H9 (cell line): ENCODE measurements at regions not wholly inside any gene's neighbourhood (a gene's known extent, or its start where the extent isn't known, plus 50 kb on each side); places are given as distances from the start of the nearest gene placed in this dataset.
A peak's percentile ranks its signal among the peaks of the same experiment; 100 is the strongest.

Experiments used
- DNase-seq: peaks from one replicate; pipeline ENCODE4 v3.0.0-alpha.2; 2017
- H2AFZ ChIP-seq: one replicate; pipeline ENCODE4 v1.6.1; 2013; ENCODE audit warnings: mild to moderate bottlenecking, low read length, control low read depth, moderate library complexity
- H2AK5ac ChIP-seq: 2 replicates; pipeline ENCODE4 v1.6.1; 2013; ENCODE audit warnings: low read length, control low read depth, mixed read lengths; ENCODE audit not compliant: insufficient read length
- H2BK120ac ChIP-seq: one replicate; pipeline ENCODE4 v1.6.1; 2013; ENCODE audit warnings: low read depth, mild to moderate bottlenecking, low read length, control low read depth, inconsistent platforms; ENCODE audit not compliant: poor library complexity, severe bottlenecking
- H2BK12ac ChIP-seq: 2 replicates; pipeline ENCODE4 v1.6.1; 2013; ENCODE audit warnings: low read length, control low read depth, mixed read lengths, low read depth; ENCODE audit not compliant: insufficient read length
- H2BK15ac ChIP-seq: 2 replicates; pipeline ENCODE4 v1.6.1; 2013; ENCODE audit warnings: low read depth, low read length, control low read depth
- H2BK20ac ChIP-seq: one replicate; pipeline ENCODE4 v1.6.1; 2013; ENCODE audit warnings: low read depth, mild to moderate bottlenecking, low read length, control low read depth, inconsistent platforms; ENCODE audit not compliant: poor library complexity, severe bottlenecking
- H2BK5ac ChIP-seq: 2 replicates; pipeline ENCODE4 v1.6.1; 2013; ENCODE audit warnings: low read length, control low read depth, mixed read lengths; ENCODE audit not compliant: insufficient read length
- H3K14ac ChIP-seq: 2 replicates; pipeline ENCODE4 v1.6.1; 2013; ENCODE audit warnings: low read length, control low read depth; ENCODE audit not compliant: insufficient read depth
- H3K18ac ChIP-seq: 2 replicates; pipeline ENCODE4 v1.6.1; 2013; ENCODE audit warnings: low read depth, mild to moderate bottlenecking, mixed read lengths, low read length, control low read depth; ENCODE audit not compliant: insufficient read length
- H3K23ac ChIP-seq: 2 replicates; pipeline ENCODE4 v1.6.1; 2013; ENCODE audit warnings: low read length, control low read depth, mixed read lengths, low read depth; ENCODE audit not compliant: insufficient read length
- H3K23me2 ChIP-seq: 2 replicates; pipeline ENCODE4 v1.6.1; 2013; ENCODE audit warnings: low read depth, mild to moderate bottlenecking, mixed read lengths, low read length, control low read depth; ENCODE audit not compliant: insufficient read length, poor library complexity, severe bottlenecking
- H3K27ac ChIP-seq: 2 replicates; pipeline ENCODE4 v1.5.1; 2013; ENCODE audit warnings: low read length, control low read depth, mixed read lengths, low read depth; ENCODE audit not compliant: insufficient read length
- H3K27me3 ChIP-seq: 2 replicates; pipeline ENCODE4 v1.6.1; 2013; ENCODE audit warnings: low read length, control low read depth, inconsistent platforms; ENCODE audit not compliant: insufficient read depth
- H3K4ac ChIP-seq: 2 replicates; pipeline ENCODE4 v1.6.1; 2013; ENCODE audit warnings: low read depth, mild to moderate bottlenecking, control low read depth, inconsistent platforms, low read length, moderate library complexity
- H3K4me1 ChIP-seq: 2 replicates; pipeline ENCODE4 v1.6.1; 2013; ENCODE audit warnings: low read length, control low read depth, inconsistent platforms; ENCODE audit not compliant: insufficient read depth
- H3K4me2 ChIP-seq: 2 replicates; pipeline ENCODE4 v1.6.1; 2013; ENCODE audit warnings: low read length, control low read depth, mixed read lengths; ENCODE audit not compliant: insufficient read length, insufficient read depth
- H3K56ac ChIP-seq: 2 replicates; pipeline ENCODE4 v1.6.1; 2013; ENCODE audit warnings: low read depth, mild to moderate bottlenecking, mixed read lengths, low read length, control low read depth; ENCODE audit not compliant: insufficient read length
- H3K79me1 ChIP-seq: 2 replicates; pipeline ENCODE4 v1.6.1; 2013; ENCODE audit warnings: low read depth, mild to moderate bottlenecking, moderate library complexity, low read length, control low read depth, inconsistent platforms; ENCODE audit not compliant: insufficient read depth, poor library complexity, severe bottlenecking
- H3K79me2 ChIP-seq: 2 replicates; pipeline ENCODE4 v1.6.1; 2013; ENCODE audit warnings: low read length, control low read depth, inconsistent platforms; ENCODE audit not compliant: insufficient read depth
- H3K9ac ChIP-seq: 2 replicates; pipeline ENCODE4 v1.6.1; 2013; ENCODE audit warnings: low read length, control low read depth, mixed read lengths; ENCODE audit not compliant: insufficient read length; ENCODE audit errors: extremely low read depth
- H3K9me3 ChIP-seq: one replicate; pipeline ENCODE4 v1.6.1; 2013; ENCODE audit warnings: low read depth, low read length, inconsistent platforms; ENCODE audit not compliant: control insufficient read depth
- H3T11ph ChIP-seq: one replicate; pipeline ENCODE4 v1.6.1; 2013; ENCODE audit warnings: mild to moderate bottlenecking, low read length, control low read depth, inconsistent platforms
- H4K20me1 ChIP-seq: one replicate; pipeline ENCODE4 v1.6.1; 2013; ENCODE audit not compliant: control insufficient read depth, insufficient read length, insufficient read depth
- H4K5ac ChIP-seq: 2 replicates; pipeline ENCODE4 v1.6.1; 2013; ENCODE audit warnings: low read depth, mild to moderate bottlenecking, mixed read lengths, low read length, control low read depth; ENCODE audit not compliant: insufficient read length
- H4K8ac ChIP-seq: replicated peaks from 2 replicates; pipeline ENCODE4 v1.6.1; 2013; ENCODE audit warnings: low read length, control low read depth, mixed read lengths, low read depth; ENCODE audit not compliant: insufficient read length
- H4K91ac ChIP-seq: 2 replicates; pipeline ENCODE4 v1.6.1; 2013; ENCODE audit warnings: low read depth, mild to moderate bottlenecking, moderate library complexity, mixed read lengths, low read length, control low read depth; ENCODE audit not compliant: insufficient read length
- H3K27ac Mint-ChIP-seq, 3 experiments: 2 replicates in 2 of 3; 3 replicates in 1 of 3; pipeline ENCODE4 v1.8.0; 2020 to 2021; ENCODE audit warnings: mixed read lengths in 3 of 3, mild to moderate bottlenecking in 1 of 3, moderate library complexity in 1 of 3
- H3K27me3 Mint-ChIP-seq: 2 replicates; pipeline ENCODE4 v1.8.0; 2021; ENCODE audit warnings: low read depth, mild to moderate bottlenecking, moderate library complexity, mixed read lengths
- H3K36me3 Mint-ChIP-seq, 3 experiments: 2 replicates in 2 of 3; 3 replicates in 1 of 3; pipeline ENCODE4 v1.8.0; 2020 to 2021; ENCODE audit warnings: low read depth in 3 of 3, mixed read lengths in 3 of 3; ENCODE audit not compliant: insufficient read depth in 1 of 3
- H3K4me1 Mint-ChIP-seq, 2 experiments: 2 replicates each; pipeline ENCODE4 v1.8.0; 2020; ENCODE audit warnings: mixed read lengths in 2 of 2
- H3K4me3 Mint-ChIP-seq, 2 experiments: 2 replicates in 1 of 2; 3 replicates in 1 of 2; pipeline ENCODE4 v1.8.0; 2020 to 2021; ENCODE audit warnings: mild to moderate bottlenecking in 2 of 2, mixed read lengths in 2 of 2, moderate library complexity in 1 of 2
- H3K9me3 Mint-ChIP-seq, 2 experiments: 2 replicates in 1 of 2; 3 replicates in 1 of 2; pipeline ENCODE4 v1.8.0; 2020; ENCODE audit warnings: mild to moderate bottlenecking in 2 of 2, mixed read lengths in 2 of 2, moderate library complexity in 1 of 2
- WGBS: extraction: QIAGEN DNeasy Blood & Tissue Kit; methylation state at CpG from one replicate; pipeline ENCODE4 v1.1.7; 2013; ENCODE audit warnings: missing lambda C conversion rate, low lambda C conversion rate, mixed read lengths; ENCODE audit not compliant: insufficient read length; ENCODE audit errors: extremely low coverage; 5-methylcytosine and 5-hydroxymethylcytosine counted together
- TF ChIP-seq, protein P1 (sequence below): fragments of 200-600 bp; sonication (generic); conservative IDR thresholded peaks from 3 replicates; pipeline ENCODE4 v1.8.0; 2021; ENCODE audit warnings: antibody characterized with exemption, mild to moderate bottlenecking

DNA sequence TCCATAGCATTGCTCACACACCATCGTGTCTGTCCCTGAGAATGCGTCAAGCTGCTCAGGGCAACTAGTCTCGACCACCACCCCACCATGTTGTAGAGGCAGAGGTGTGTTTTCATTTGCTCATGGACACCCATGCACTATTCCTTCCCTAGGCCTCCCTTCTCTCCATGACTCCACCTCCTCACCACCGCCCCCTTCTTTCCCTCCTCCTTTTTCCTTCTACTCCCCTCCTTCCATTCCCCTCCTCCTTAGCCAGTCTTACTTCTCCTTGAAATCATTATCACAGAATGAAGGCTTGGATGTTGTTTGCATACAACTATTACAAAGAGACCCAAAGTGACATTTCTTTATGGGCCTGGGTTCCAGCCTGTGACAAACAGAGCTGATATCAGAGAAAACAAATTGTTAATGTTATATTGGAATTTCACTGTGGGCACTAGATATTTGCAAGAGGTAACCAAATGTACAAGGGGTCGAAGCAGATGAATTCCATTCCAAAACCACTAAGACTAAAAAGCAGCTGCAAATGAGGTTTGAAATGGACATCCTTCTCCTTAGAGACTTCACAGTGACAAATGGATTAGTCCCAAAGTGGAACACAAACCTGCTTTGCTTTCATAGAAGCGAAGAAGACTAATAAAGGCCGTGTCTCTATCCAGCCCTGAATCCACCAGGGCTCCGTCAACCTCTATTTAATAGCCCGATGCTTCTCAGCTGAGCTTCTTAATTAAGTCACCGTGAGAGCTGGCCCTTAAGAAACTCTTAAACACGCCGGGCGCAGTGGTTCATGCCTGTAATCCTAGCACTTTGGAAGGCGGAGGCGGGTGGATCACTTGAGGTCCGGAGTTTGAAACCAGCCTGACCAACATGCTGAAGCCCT, 275.8 kb upstream of the SULF2 start:
- no peaks in the 10 kb centered on the region for H3K23me2 ChIP-seq
- H3K56ac ChIP-seq = no peak overlapping the region
- DNase-seq = no peak
- H3K18ac ChIP-seq = no peak overlapping the region
- H3K79me1 ChIP-seq = no peaks in the 10 kb centered on the region
- no peak overlapping the region for H2BK20ac ChIP-seq
- Mint-ChIP-seq H3K36me3 (peaks cover 0 to 19% (median 8%) of the 10 kb centered on the region in 3 experiments; a peak in 4 of 7 replicates), H3K27me3 (no peaks in the 10 kb centered on the region), H3K9me3 (peaks cover 30 to 32% of the 10 kb centered on the region in 2 experiments), H3K4me3 (no peak overlapping the region), H3K27ac (0 out of 7 replicates have a peak overlapping the region, but pooled peaks of 1 of the 3 experiments have one; percentile 20), H3K4me1 (peaks cover 0 to 5% of the 10 kb centered on the region in 2 experiments; a peak in 2 of 4 replicates)
- H2AFZ ChIP-seq = no peak overlapping the region
- H4K91ac ChIP-seq = no peak overlapping the region
- H3T11ph ChIP-seq = no peak overlapping the region
- H3K4me2 ChIP-seq = no peak overlapping the region
- no peak overlapping the region for H3K4ac ChIP-seq
- no peak overlapping the region for H3K27ac ChIP-seq
- H3K79me2 ChIP-seq = no peaks in the 10 kb centered on the region
- H3K9me3 ChIP-seq = peaks cover 13% of the 10 kb centered on the region
- H3K23ac ChIP-seq = no peak overlapping the region
- H2BK5ac ChIP-seq = no peak overlapping the region
- no peaks in the 10 kb centered on the region for H3K27me3 ChIP-seq
- no peak overlapping the region for H2BK15ac ChIP-seq
- H3K9ac ChIP-seq = no peak overlapping the region
- no peaks in the 10 kb centered on the region for H3K4me1 ChIP-seq
- no peak overlapping the region for H4K8ac ChIP-seq
- H2BK12ac ChIP-seq = no peak overlapping the region
- TF ChIP-seq, protein P1, sequence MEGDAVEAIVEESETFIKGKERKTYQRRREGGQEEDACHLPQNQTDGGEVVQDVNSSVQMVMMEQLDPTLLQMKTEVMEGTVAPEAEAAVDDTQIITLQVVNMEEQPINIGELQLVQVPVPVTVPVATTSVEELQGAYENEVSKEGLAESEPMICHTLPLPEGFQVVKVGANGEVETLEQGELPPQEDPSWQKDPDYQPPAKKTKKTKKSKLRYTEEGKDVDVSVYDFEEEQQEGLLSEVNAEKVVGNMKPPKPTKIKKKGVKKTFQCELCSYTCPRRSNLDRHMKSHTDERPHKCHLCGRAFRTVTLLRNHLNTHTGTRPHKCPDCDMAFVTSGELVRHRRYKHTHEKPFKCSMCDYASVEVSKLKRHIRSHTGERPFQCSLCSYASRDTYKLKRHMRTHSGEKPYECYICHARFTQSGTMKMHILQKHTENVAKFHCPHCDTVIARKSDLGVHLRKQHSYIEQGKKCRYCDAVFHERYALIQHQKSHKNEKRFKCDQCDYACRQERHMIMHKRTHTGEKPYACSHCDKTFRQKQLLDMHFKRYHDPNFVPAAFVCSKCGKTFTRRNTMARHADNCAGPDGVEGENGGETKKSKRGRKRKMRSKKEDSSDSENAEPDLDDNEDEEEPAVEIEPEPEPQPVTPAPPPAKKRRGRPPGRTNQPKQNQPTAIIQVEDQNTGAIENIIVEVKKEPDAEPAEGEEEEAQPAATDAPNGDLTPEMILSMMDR = no peak
- WGBS = no CpG with 5 or more reads among the region's 16 CpGs
- no peak overlapping the region for H3K14ac ChIP-seq
- no peaks in the 10 kb centered on the region for H4K20me1 ChIP-seq
- H2BK120ac ChIP-seq = no peak overlapping the region
- H2AK5ac ChIP-seq = no peak overlapping the region
- H4K5ac ChIP-seq = no peak overlapping the region
